SW480 (cell line): ENCODE measurements at regions not wholly inside any gene's neighbourhood (a gene's known extent, or its start where the extent isn't known, plus 50 kb on each side); places are given as distances from the start of the nearest gene placed in this dataset.

Experiments used
- DNase-seq: peaks from one replicate; pipeline ENCODE4 v3.0.0-alpha.2; 2016; ENCODE audit warnings: low spot score

DNA sequence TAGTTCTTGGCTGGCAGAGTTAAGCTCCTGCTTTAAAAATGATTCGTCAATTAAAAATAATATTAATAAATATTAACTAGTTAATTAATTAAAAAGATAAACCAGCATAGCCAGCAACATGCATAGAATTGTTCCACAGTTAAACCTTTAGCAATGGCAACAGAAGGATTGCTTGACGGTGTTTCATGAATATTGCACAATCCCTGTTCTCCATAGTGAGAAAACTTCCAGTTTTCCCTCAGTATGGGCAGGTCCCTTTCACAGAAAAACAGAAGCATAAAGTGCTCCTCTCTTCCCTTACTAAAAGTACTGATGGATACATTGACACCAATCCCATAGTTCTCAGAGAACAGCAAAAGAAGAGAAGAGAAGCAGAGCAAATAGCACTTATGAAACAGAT lies 71.4 kb upstream of the CAST start:
- DNase-seq, result no peak

- DNase-seq, result peak; percentile 28
Measured at GRCh38 chr5:96595300-96596090, 66.7 kb upstream of the CAST start.

- DNase-seq, result no peak
Measured at GRCh38 chr5:96597438-96598020, 64.6 kb upstream of the CAST start.

DNA sequence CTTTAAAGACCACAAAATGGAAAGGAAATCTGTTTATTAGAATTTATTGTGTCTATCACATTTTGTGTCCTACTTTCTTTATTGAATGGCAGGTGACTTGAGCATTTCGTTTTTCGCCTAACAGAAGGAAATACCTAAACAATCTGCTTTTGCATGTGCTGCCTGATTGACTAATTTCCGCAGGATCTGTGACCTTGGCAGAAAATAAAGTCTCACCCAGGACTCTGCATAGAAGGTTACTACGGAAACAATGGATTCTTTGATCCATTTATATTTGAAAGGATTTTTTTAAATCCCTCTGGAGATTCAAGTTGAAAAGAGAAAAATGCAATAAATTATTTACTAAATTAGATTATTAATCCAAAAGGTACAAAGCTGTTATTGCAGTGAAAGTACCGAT lies 61.0 kb upstream of the CAST start:
- DNase-seq, result no peak

DNA sequence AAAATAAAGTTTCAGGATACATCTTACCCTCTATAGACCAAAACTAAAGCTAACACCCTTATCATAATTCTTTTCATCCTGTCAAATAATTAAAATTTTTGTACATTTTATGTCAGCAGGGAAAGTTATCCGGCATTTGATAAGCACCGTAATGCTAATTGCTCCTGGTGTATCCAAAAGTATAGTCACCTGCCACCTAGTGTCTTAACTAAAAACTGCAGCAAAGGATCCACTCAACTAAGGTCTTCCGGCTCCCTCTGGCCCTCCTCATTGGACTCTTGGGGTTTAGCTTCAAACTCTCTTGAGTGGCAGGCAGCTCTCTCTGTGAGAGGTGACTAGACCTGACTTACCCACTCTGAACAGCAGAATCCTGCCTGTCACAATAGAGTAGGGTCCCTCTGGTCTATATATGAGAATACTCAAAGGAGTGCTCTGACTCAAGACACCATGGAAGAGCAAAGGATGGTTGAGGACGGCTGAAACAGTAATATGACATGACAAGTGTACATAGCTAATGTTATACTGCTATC lies 60.4 kb upstream of the CAST start:
- DNase-seq, result peak; percentile 69

- no peak for DNase-seq
Measured at GRCh38 chr5:96602776-96603175, 59.4 kb upstream of the CAST start.

DNA sequence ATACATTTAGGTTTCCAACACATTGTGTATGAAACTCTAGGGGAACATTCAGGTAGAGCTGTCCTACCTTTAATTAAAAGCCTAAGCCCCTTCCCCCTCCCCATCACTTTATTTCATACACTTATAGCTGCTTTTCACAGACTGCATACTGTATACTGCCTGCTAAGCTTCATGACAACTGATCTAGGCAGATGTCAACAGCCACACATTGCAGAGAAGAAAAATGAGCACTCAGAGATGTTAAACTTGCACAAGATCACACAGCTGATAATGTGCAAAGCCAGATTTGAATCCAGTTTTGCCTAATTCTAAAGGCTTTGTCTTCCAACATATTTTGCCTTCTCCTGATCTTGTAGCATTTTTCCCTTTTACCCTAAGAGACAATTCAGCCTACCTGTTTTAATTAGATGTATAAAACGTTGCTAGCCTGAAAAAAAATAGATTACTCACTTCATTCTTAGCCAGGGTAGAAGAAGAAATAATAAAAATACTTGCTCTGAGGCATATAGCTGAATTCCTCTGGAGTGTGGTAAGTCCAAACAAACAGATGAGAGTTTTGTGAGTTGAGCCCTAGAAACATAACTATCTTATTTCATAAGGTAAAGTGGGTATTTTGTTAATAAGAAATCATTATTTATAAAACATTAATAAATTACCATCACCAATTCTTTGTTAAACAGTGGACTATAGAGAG lies 56.9 kb upstream of the CAST start:
- no peak for DNase-seq

- DNase-seq, result no peak
Measured at GRCh38 chr5:96609369-96609768, 52.8 kb upstream of the CAST start.

DNA sequence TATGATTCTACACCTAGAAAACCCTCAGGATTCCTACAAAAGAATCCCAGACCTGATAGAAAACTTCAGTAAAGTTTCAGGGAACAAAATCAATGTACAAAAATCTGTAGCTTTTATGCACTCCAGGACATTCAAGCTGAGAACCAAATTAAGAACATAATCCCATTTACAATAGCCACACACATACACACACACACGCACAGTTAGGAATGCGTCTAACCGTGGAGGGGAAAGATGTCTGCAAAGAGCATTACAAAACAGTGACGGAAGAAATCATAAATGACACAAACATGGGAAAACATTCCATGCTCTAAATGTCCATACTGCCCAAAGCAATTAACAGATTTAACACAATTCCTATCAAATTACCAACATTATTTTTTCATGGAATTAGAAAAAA lies 51.4 kb upstream of the CAST start:
- no peak for DNase-seq

DNA sequence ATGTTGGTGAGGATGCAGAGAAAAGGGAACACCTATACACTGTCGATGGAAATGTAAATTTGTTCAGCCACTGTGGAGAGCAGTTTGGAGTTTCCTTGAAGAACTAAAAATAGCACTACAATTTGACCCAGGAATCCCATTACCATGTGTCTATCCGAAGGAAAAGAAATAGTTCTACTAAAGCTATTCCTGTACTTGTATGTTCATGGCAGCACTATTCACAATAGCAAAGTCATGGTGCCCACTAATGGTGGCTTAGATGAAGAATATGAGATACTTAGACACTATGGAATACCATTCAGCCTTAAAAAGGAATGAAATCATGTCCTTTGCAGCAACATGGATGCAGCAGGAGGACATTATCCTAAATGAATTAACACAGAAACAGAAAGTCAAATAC lies 50.2 kb upstream of the CAST start:
- no peak for DNase-seq
